Lower leg skin (tissue), 4 donors: ENCODE measurements at regions not wholly inside any gene's neighbourhood (a gene's known extent, or its start where the extent isn't known, plus 50 kb on each side); places are given as distances from the start of the nearest gene placed in this dataset.

ENCODE experiments used
- DNase-seq, 2 donors: peaks; one replicate each; pipeline ENCODE4 v3.0.0-alpha.2; 2019; ENCODE audit warnings: low spot score in 2 of 2
- H3K4me3 ChIP-seq: fragments of 200-600 bp; sonication (generic); 2 replicates; pipeline ENCODE4 v1.5.1; 2017; ENCODE audit warnings: mild to moderate bottlenecking, low read depth; ENCODE audit not compliant: poor library complexity, severe bottlenecking
- CTCF ChIP-seq, 3 donors: fragments of 450-650 bp; IDR thresholded peaks; one replicate each; pipeline ENCODE4 v1.5.1; 2016; ENCODE audit warnings: antibody characterized with exemption in 3 of 3, mild to moderate bottlenecking in 3 of 3, moderate library complexity in 2 of 3
- POLR2A ChIP-seq, 2 donors: fragments of 450-650 bp; IDR thresholded peaks; one replicate each; pipeline ENCODE4 v1.6.1; 2016 to 2017; ENCODE audit warnings: antibody characterized with exemption in 2 of 2, mild to moderate bottlenecking in 1 of 2, moderate library complexity in 1 of 2
- WGBS, 2 donors: methylation state at CpG; one replicate each; pipeline ENCODE4 v1.1.5; 2018; 5-methylcytosine and 5-hydroxymethylcytosine counted together
- intact Hi-C: fragments of 100-400 bp; cut with DNase I; formaldehyde crosslinking; loops from one replicate; pipeline ENCODE4 v1.15.0; 2023; ENCODE audit warnings: low total_unique reads

- no peak for TF ChIP-seq CTCF (IDR thresholded peaks at IDR 0.05)
- TF ChIP-seq POLR2A (IDR thresholded peaks at IDR 0.05), result no peak
- intact Hi-C loops, result no loop called here
- 93 to 95% methylated on average over 6 of the region's 6 CpGs for WGBS, 2 donors
- no peak for DNase-seq
- H3K4me3 ChIP-seq, result no peak overlapping the region
Measured at GRCh38 chr4:18666322-18666721, 644.8 kb upstream of the LCORL start.

DNA sequence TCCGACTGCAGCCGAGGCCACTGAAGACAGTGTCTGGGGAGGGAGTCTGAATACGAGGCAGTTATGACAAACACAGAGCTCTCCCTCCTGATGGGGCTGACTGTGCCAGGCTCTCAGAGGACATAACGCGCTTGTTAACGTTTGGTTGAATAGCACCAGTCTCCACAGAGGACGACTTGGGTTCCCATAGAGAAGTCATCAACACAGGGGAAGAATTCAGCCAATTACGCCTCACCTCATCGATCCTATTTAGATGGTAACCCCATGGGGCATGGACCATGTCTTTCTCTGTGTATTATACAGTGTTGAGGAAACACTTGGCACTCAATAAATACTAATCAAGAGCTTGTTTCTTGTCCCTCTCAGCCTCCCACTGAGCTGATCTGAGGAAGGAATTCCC lies 642.6 kb upstream of the LCORL start:
- intact Hi-C loops, result no loop called here
- WGBS, 2 donors, result 85 to 93% methylated on average over 9 of the region's 9 CpGs

GRCh38 chr4:18645351-18645750 lies 623.8 kb upstream of the LCORL start:
- no peak for TF ChIP-seq POLR2A (IDR thresholded peaks at IDR 0.05)
- no peak for TF ChIP-seq CTCF (IDR thresholded peaks at IDR 0.05)
- intact Hi-C loops, result no loop called here
- 60 to 68% methylated on average over 2 of the region's 2 CpGs for WGBS, 2 donors
- no peak for DNase-seq
- H3K4me3 ChIP-seq, result no peak overlapping the region

More for the DNA sequence above, 642.6 kb upstream of the LCORL start:
- no peak for DNase-seq
- no peak for TF ChIP-seq CTCF (IDR thresholded peaks at IDR 0.05)
- no peak for TF ChIP-seq POLR2A (IDR thresholded peaks at IDR 0.05)
- H3K4me3 ChIP-seq, result no peak overlapping the region

GRCh38 chr4:18641334-18641733 lies 619.8 kb upstream of the LCORL start:
- DNase-seq, result no peak
- no peak for TF ChIP-seq CTCF (IDR thresholded peaks at IDR 0.05)
- TF ChIP-seq POLR2A (IDR thresholded peaks at IDR 0.05), result no peak
- no peak overlapping the region for H3K4me3 ChIP-seq
- intact Hi-C loops, result no loop called here

- DNase-seq, result no peak
- H3K4me3 ChIP-seq, result no peak overlapping the region
- WGBS, 2 donors, result 49 to 52% methylated on average over 4 of the region's 4 CpGs
- intact Hi-C loops, result no loop called here
- TF ChIP-seq CTCF (IDR thresholded peaks at IDR 0.05) (no peak), POLR2A (IDR thresholded peaks at IDR 0.05) (no peak)
Measured at GRCh38 chr4:18638031-18638430, 616.5 kb upstream of the LCORL start.

DNA sequence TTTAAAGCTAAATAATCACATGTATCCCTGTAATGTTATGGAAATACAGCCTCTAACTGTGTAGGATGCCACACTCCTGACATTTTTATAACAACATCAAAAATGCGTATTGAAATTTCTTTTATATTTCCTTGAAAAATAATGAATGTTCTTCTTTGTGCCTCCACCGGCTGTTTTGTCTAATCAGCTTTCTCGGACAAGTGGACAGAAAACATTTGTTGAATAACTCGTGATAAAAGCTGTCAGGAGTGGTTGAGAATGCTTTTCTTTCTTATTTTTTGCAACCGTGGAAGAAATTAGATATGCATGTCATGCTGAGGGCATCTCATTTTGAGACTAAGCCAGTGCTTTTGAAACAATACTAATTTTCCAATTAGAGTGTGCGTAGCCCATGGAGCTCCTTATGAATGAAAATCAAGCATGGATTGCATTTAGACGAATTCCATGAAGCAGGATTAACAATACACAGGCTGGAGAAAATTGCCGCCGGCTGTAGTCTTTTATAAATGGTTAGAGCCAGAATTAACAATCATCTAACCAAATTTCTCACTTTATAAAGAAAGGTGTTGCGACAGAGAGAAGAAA lies 614.5 kb upstream of the LCORL start:
- no peak overlapping the region for H3K4me3 ChIP-seq
- TF ChIP-seq CTCF (IDR thresholded peaks at IDR 0.05) (no peak), POLR2A (IDR thresholded peaks at IDR 0.05) (no peak)
- 74 to 76% methylated on average over 10 of the region's 10 CpGs for WGBS, 2 donors
- no peak for DNase-seq
- intact Hi-C loops, result no loop called here
